ENCODE measurements at regions not wholly inside any gene's neighbourhood (a gene's known extent, or its start where the extent isn't known, plus 50 kb on each side); places are given as distances from the start of the nearest gene placed in this dataset.
"Not testable (repeated sequence)": the region's sequence is repeated elsewhere in the genome, so short reads cannot be mapped to it uniquely, and the experiment has no call there.

DNA sequence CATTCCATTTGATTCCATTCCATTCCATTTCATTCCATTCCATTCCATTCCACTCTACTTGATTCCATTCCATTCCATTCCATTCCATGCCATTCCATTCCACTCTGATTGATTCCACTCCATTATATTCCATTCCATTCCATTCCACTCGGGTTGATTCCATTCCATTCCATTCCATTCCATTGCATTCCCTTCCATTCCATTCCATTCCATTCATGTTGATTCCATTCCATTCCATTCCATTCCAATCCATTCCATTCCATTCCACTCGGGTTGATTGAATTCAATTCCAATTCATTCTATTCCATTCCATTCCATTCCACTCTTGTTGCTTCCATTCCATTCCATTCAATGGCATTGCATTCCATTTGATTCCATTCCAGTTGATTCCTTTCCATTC lies 1136.4 kb downstream of the RPIA start:
- H3K9me2 ChIP-seq (replicated peaks; ENCODE audit: low read depth, low read length); H3K9ac ChIP-seq (ENCODE audit: low read depth, low read length, poor library complexity, severe bottlenecking); H3K4me2 ChIP-seq (ENCODE audit: low read depth, low read length, poor library complexity, severe bottlenecking); H3F3A ChIP-seq (ENCODE audit: low read depth); H4K20me1 ChIP-seq (ENCODE audit: insufficient read depth, low read length, poor library complexity, severe bottlenecking); H3K79me2 ChIP-seq (ENCODE audit: insufficient read depth, low read length); H3K27me3 ChIP-seq (ENCODE audit: insufficient read depth, low read length, poor library complexity, severe bottlenecking); H3K4me3 ChIP-seq (ENCODE audit: low read length, poor library complexity, severe bottlenecking); H2AFZ ChIP-seq (ENCODE audit: low read length); H3K4me1 ChIP-seq (ENCODE audit: insufficient read depth, low read length, poor library complexity, severe bottlenecking); H3K36me3 ChIP-seq (ENCODE audit: insufficient read depth, low read length): not testable (repeated sequence)
- H3K9me3 ChIP-seq (ENCODE audit: insufficient read depth, low read depth, low read length) = peaks cover 41% of the 10 kb centered on the region

GRCh38 chr2:89828416-89828815 lies 1136.9 kb downstream of the RPIA start:
- H4K20me1 ChIP-seq (ENCODE audit: insufficient read depth, low read length, poor library complexity, severe bottlenecking) = not testable (repeated sequence)

DNA sequence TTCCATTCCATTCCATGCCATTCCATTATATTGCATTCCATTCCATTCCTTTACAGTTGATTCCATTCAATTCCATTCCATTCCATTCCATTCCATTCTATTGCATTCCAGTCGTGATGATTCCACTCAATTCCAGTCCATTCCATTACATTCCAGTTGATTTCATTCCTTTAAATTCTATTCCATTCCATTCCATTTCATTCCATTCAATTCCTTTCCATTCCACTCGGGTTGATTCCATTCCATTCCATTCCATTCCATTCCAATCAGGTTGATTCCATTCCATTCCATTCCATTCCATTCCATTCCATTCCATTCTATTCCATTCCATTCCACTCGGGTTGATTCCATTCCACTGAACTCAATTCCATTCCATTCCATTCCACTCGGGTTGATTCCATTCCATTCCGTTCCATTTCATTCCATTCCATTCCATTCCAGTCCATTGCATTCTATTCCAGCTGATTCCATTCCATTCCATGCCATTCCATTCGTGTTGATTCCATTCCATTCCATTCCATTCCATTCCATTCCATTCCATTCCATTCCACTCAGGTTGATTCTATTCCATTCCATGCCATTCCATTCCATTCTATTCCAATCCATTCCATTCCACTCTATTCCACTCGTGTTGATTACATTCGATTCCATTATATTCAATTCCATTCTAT lies 1137.6 kb downstream of the RPIA start:
- H3K9me2 ChIP-seq (replicated peaks; ENCODE audit: low read depth, low read length); H2AFZ ChIP-seq (ENCODE audit: low read length); H3K9ac ChIP-seq (ENCODE audit: low read depth, low read length, poor library complexity, severe bottlenecking); H3K4me3 ChIP-seq (ENCODE audit: low read length, poor library complexity, severe bottlenecking); H4K20me1 ChIP-seq (ENCODE audit: insufficient read depth, low read length, poor library complexity, severe bottlenecking); H3K4me1 ChIP-seq (ENCODE audit: insufficient read depth, low read length, poor library complexity, severe bottlenecking); H3K36me3 ChIP-seq (ENCODE audit: insufficient read depth, low read length); H3K27me3 ChIP-seq (ENCODE audit: insufficient read depth, low read length, poor library complexity, severe bottlenecking); H3F3A ChIP-seq (ENCODE audit: low read depth); H3K4me2 ChIP-seq (ENCODE audit: low read depth, low read length, poor library complexity, severe bottlenecking); H3K79me2 ChIP-seq (ENCODE audit: insufficient read depth, low read length): not testable (repeated sequence)
- peaks cover 29% of the 10 kb centered on the region for H3K9me3 ChIP-seq (ENCODE audit: insufficient read depth, low read depth, low read length)

More at GRCh38 chr2:89828416-89828815, 1136.9 kb downstream of the RPIA start:
- not testable (repeated sequence) for H3K36me3 ChIP-seq (ENCODE audit: insufficient read depth, low read length); H2AFZ ChIP-seq (ENCODE audit: low read length); H3K4me1 ChIP-seq (ENCODE audit: insufficient read depth, low read length, poor library complexity, severe bottlenecking); H3F3A ChIP-seq (ENCODE audit: low read depth); H3K4me2 ChIP-seq (ENCODE audit: low read depth, low read length, poor library complexity, severe bottlenecking); H3K4me3 ChIP-seq (ENCODE audit: low read length, poor library complexity, severe bottlenecking); H3K27me3 ChIP-seq (ENCODE audit: insufficient read depth, low read length, poor library complexity, severe bottlenecking); H3K9ac ChIP-seq (ENCODE audit: low read depth, low read length, poor library complexity, severe bottlenecking); H3K9me2 ChIP-seq (replicated peaks; ENCODE audit: low read depth, low read length); H3K79me2 ChIP-seq (ENCODE audit: insufficient read depth, low read length)
- peaks cover 36% of the 10 kb centered on the region for H3K9me3 ChIP-seq (ENCODE audit: insufficient read depth, low read depth, low read length)

DNA sequence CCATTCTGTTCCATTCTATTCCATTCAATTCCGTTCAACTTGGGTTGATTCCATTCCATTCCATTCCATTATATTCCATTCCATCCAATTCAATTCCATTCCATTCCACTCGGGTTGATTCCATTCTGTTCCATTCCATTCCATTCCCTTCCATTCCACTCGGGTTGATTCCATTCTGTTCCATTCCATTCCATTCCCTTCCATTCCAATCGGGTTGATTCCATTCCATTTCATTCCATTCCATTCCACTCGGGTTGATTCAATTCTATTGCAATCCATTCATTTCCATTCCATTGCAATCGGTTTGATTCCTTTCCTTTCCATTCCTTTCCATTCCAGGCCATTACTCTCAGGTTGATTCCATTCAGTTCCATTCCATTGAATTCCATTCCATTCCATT lies 1138.4 kb downstream of the RPIA start:
- H3K36me3 ChIP-seq (ENCODE audit: insufficient read depth, low read length) = no peaks in the 10 kb centered on the region
- no peaks in the 10 kb centered on the region for H3F3A ChIP-seq (ENCODE audit: low read depth)
- H3K4me3 ChIP-seq (ENCODE audit: low read length, poor library complexity, severe bottlenecking) = no peak overlapping the region
- no peaks in the 10 kb centered on the region for H3K27me3 ChIP-seq (ENCODE audit: insufficient read depth, low read length, poor library complexity, severe bottlenecking)
- no peaks in the 10 kb centered on the region for H3K9me2 ChIP-seq (replicated peaks; ENCODE audit: low read depth, low read length)
- no peaks in the 10 kb centered on the region for H3K4me1 ChIP-seq (ENCODE audit: insufficient read depth, low read length, poor library complexity, severe bottlenecking)
- peaks cover 22% of the 10 kb centered on the region for H3K9me3 ChIP-seq (ENCODE audit: insufficient read depth, low read depth, low read length)
- no peaks in the 10 kb centered on the region for H3K79me2 ChIP-seq (ENCODE audit: insufficient read depth, low read length)
- no peak overlapping the region for H3K9ac ChIP-seq (ENCODE audit: low read depth, low read length, poor library complexity, severe bottlenecking)
- H2AFZ ChIP-seq (ENCODE audit: low read length) = no peak overlapping the region
- no peaks in the 10 kb centered on the region for H4K20me1 ChIP-seq (ENCODE audit: insufficient read depth, low read length, poor library complexity, severe bottlenecking)
- TF ChIP-seq EZH2phosphoT487 (IDR thresholded peaks at IDR 0.05; ENCODE audit: borderline replicate concordance) (no peak), CTCF (conservative IDR thresholded peaks at IDR 0.05; ENCODE audit: low read length) (no peak)
- no peak overlapping the region for H3K4me2 ChIP-seq (ENCODE audit: low read depth, low read length, poor library complexity, severe bottlenecking)

- not testable (repeated sequence) for H3K9me2 ChIP-seq (replicated peaks; ENCODE audit: low read depth, low read length); H3K27me3 ChIP-seq (ENCODE audit: insufficient read depth, low read length, poor library complexity, severe bottlenecking); H3K9ac ChIP-seq (ENCODE audit: low read depth, low read length, poor library complexity, severe bottlenecking); H3K4me1 ChIP-seq (ENCODE audit: insufficient read depth, low read length, poor library complexity, severe bottlenecking); H3F3A ChIP-seq (ENCODE audit: low read depth); H3K4me3 ChIP-seq (ENCODE audit: low read length, poor library complexity, severe bottlenecking); H3K79me2 ChIP-seq (ENCODE audit: insufficient read depth, low read length); H3K36me3 ChIP-seq (ENCODE audit: insufficient read depth, low read length); H2AFZ ChIP-seq (ENCODE audit: low read length); H4K20me1 ChIP-seq (ENCODE audit: insufficient read depth, low read length, poor library complexity, severe bottlenecking); H3K4me2 ChIP-seq (ENCODE audit: low read depth, low read length, poor library complexity, severe bottlenecking)
- peaks cover 15% of the 10 kb centered on the region for H3K9me3 ChIP-seq (ENCODE audit: insufficient read depth, low read depth, low read length)
These were observed 1139.1 kb downstream of the RPIA start for GRCh38 chr2:89830341-89831218.
